ENCODE measurements at regions not wholly inside any gene's neighbourhood (a gene's known extent, or its start where the extent isn't known, plus 50 kb on each side); places are given as distances from the start of the nearest gene placed in this dataset.

DNA sequence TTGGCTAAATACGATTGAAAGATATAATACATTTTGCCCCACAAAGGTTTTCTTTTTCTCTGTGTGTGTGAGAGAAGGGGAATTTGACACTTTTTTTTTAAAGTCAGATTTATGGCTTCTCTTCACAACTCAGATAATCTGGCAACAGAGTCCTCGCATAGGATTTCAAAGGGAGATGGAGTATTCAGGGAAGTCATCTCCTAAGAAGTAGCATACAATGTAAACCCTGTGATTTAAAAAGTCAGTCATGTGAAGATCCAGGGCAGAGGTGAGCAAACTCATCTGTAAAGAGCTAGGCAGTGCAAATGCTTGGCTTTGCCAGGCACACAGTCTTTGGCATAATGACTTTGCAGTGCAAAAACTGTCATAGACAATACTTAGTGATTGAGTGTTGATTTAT, 1526.3 kb downstream of the AACS start:
- DNase-seq (ENCODE audit: low read depth), result no peak
- TF ChIP-seq, protein P1, sequence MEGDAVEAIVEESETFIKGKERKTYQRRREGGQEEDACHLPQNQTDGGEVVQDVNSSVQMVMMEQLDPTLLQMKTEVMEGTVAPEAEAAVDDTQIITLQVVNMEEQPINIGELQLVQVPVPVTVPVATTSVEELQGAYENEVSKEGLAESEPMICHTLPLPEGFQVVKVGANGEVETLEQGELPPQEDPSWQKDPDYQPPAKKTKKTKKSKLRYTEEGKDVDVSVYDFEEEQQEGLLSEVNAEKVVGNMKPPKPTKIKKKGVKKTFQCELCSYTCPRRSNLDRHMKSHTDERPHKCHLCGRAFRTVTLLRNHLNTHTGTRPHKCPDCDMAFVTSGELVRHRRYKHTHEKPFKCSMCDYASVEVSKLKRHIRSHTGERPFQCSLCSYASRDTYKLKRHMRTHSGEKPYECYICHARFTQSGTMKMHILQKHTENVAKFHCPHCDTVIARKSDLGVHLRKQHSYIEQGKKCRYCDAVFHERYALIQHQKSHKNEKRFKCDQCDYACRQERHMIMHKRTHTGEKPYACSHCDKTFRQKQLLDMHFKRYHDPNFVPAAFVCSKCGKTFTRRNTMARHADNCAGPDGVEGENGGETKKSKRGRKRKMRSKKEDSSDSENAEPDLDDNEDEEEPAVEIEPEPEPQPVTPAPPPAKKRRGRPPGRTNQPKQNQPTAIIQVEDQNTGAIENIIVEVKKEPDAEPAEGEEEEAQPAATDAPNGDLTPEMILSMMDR (IDR thresholded peaks at IDR 0.05; ENCODE audit: low read length, missing control alignments), result no peak

GRCh38 chr12:126601184-126602170, 1536.2 kb downstream of the AACS start:
- no peak for DNase-seq (ENCODE audit: low read depth)
- TF ChIP-seq, protein P1 (IDR thresholded peaks at IDR 0.05; ENCODE audit: low read length, missing control alignments), result no peak
- H3K4me3 ChIP-seq (replicated peaks; ENCODE audit: low read depth, low read length), result no peak overlapping the region

More for the DNA sequence above, 1526.3 kb downstream of the AACS start:
- H3K4me3 ChIP-seq (replicated peaks; ENCODE audit: low read depth, low read length), result no peak overlapping the region

- no peak overlapping the region for H3K4me3 ChIP-seq (replicated peaks; ENCODE audit: low read depth, low read length)
- no peak for DNase-seq (ENCODE audit: low read depth)
- TF ChIP-seq, protein P1 (IDR thresholded peaks at IDR 0.05; ENCODE audit: low read length, missing control alignments), result no peak
Observed at GRCh38 chr12:126602612-126603011, 1537.4 kb downstream of the AACS start.

- H3K4me3 ChIP-seq (replicated peaks; ENCODE audit: low read depth, low read length), result no peak overlapping the region
- TF ChIP-seq, protein P1 (IDR thresholded peaks at IDR 0.05; ENCODE audit: low read length, missing control alignments), result no peak
- DNase-seq (ENCODE audit: low read depth), result no peak
Observed at GRCh38 chr12:126607157-126607556, 1541.9 kb downstream of the AACS start.

DNA sequence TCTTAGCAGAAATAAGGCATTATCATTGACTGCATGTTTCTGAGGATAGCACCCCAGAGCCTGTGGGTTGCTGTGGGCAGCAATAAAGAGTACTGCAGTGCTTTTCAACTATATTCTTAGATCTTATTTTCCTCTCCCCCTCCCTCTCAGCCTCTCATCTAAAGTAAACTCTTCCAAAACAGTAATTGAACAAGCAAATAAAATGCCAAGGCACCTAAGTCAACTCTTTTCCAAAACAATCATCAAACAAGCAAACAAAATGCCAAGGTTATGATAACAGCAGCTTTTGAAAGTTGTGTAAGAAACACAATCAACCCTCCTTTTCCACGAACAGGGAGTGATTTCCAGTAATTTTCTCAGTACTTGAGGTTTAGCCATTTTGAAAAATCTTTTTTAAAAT, 1542.6 kb downstream of the AACS start:
- DNase-seq (ENCODE audit: low read depth), result peak; percentile 8
- TF ChIP-seq, protein P1 (IDR thresholded peaks at IDR 0.05; ENCODE audit: low read length, missing control alignments), result no peak
- H3K4me3 ChIP-seq (replicated peaks; ENCODE audit: low read depth, low read length), result no peak overlapping the region

GRCh38 chr12:126608607-126609175, 1543.5 kb downstream of the AACS start:
- DNase-seq (ENCODE audit: low read depth), result peak; percentile 50
- TF ChIP-seq, protein P1 (IDR thresholded peaks at IDR 0.05; ENCODE audit: low read length, missing control alignments), result no peak
- no peak overlapping the region for H3K4me3 ChIP-seq (replicated peaks; ENCODE audit: low read depth, low read length)

Data from fibroblast of pulmonary artery (primary cell).